ENCODE measurements at regions not wholly inside any gene's neighbourhood (a gene's known extent, or its start where the extent isn't known, plus 50 kb on each side); places are given as distances from the start of the nearest gene placed in this dataset.
"Not testable (repeated sequence)": the region's sequence is repeated elsewhere in the genome, so short reads cannot be mapped to it uniquely, and the experiment has no call there.

GRCh38 chr20:19835533-19836222 lies 77.6 kb downstream of the RIN2 start:
- DNase-seq = no peak

GRCh38 chr20:19838468-19838867 lies 80.4 kb downstream of the RIN2 start:
- DNase-seq = no peak

- no peak for DNase-seq
These were observed 81.0 kb downstream of the RIN2 start for GRCh38 chr20:19839053-19839452.

- no peak for DNase-seq
These were observed 82.2 kb downstream of the RIN2 start for GRCh38 chr20:19840111-19840710.

GRCh38 chr20:19841740-19842139 lies 83.7 kb downstream of the RIN2 start:
- no peak for DNase-seq

- DNase-seq = not testable (repeated sequence)
These were observed 86.8 kb downstream of the RIN2 start for GRCh38 chr20:19844850-19845249.

GRCh38 chr20:19847383-19847782 lies 89.3 kb downstream of the RIN2 start:
- DNase-seq = no peak

GRCh38 chr20:19849341-19850197 lies 91.5 kb downstream of the RIN2 start:
- no peak for DNase-seq

GRCh38 chr20:19850198-19850533 lies 92.1 kb downstream of the RIN2 start:
- no peak for DNase-seq

- DNase-seq = no peak
These were observed 93.8 kb downstream of the RIN2 start for GRCh38 chr20:19851861-19852260.

GRCh38 chr20:19855416-19855815 lies 97.4 kb downstream of the RIN2 start:
- no peak for DNase-seq

GRCh38 chr20:19858466-19859371 lies 100.7 kb downstream of the RIN2 start:
- no peak for DNase-seq

- DNase-seq = no peak
These were observed 101.4 kb downstream of the RIN2 start for GRCh38 chr20:19859444-19859843.

GRCh38 chr20:19860737-19861136 lies 102.7 kb downstream of the RIN2 start:
- DNase-seq = no peak

GRCh38 chr20:19861147-19861759 lies 103.2 kb downstream of the RIN2 start:
- DNase-seq = no peak

- DNase-seq = no peak
These were observed 106.1 kb downstream of the RIN2 start for GRCh38 chr20:19864130-19864529.

- DNase-seq = no peak
These were observed 108.0 kb downstream of the RIN2 start for GRCh38 chr20:19866070-19866469.

GRCh38 chr20:19867074-19867473 lies 109.0 kb downstream of the RIN2 start:
- DNase-seq = no peak

- DNase-seq = no peak
These were observed 109.9 kb downstream of the RIN2 start for GRCh38 chr20:19867940-19868371.

- no peak for DNase-seq
These were observed 110.4 kb downstream of the RIN2 start for GRCh38 chr20:19868441-19868840.

- no peak for DNase-seq
These were observed 113.9 kb downstream of the RIN2 start for GRCh38 chr20:19872001-19872400.

GRCh38 chr20:19874040-19874727 lies 116.1 kb downstream of the RIN2 start:
- no peak for DNase-seq
